ENCODE measurements at regions not wholly inside any gene's neighbourhood (a gene's known extent, or its start where the extent isn't known, plus 50 kb on each side); places are given as distances from the start of the nearest gene placed in this dataset.
A peak's percentile ranks its signal among the peaks of the same experiment; 100 is the strongest.

GRCh38 chr7:156496363-156496769, 144.2 kb upstream of the RNF32 start:
- H3K4me1 ChIP-seq (ENCODE audit: insufficient read depth, low read length, poor library complexity, severe bottlenecking): no peaks in the 10 kb centered on the region
- H3K27me3 ChIP-seq (replicated peaks; ENCODE audit: insufficient read depth, low read depth, low read length, poor library complexity): peaks cover under 1% of the 10 kb centered on the region
- no peak for TF ChIP-seq CTCF (conservative IDR thresholded peaks at IDR 0.05; ENCODE audit: low read depth, low read length)
- TF ChIP-seq EZH2 (IDR thresholded peaks at IDR 0.05; ENCODE audit: borderline replicate concordance, low read depth, low read length, poor library complexity, severe bottlenecking): no peak
- H3K27ac ChIP-seq (ENCODE audit: low read depth, low read length, poor library complexity, severe bottlenecking): no peak overlapping the region
- BruUV-seq (replicated peaks): no TSS peak
- CTCF ChIA-PET: no interaction called here
- intact Hi-C loops (cut with micrococcal nuclease; ENCODE audit: unreplicated experiment): no loop called here
- H3K9me3 ChIP-seq (ENCODE audit: low read depth, low read length, poor library complexity, severe bottlenecking): no peaks in the 10 kb centered on the region
- H3K4me3 ChIP-seq (ENCODE audit: low read depth, low read length, poor library complexity, severe bottlenecking): no peak overlapping the region
- DNase-seq (ENCODE audit: low spot score): peak; percentile 4
- POLR2A ChIA-PET (ENCODE audit: low non-redundant PET): no interaction called here
- no peaks in the 10 kb centered on the region for H3K36me3 ChIP-seq (ENCODE audit: insufficient read depth, low read length, poor library complexity, severe bottlenecking)

GRCh38 chr7:156494960-156495359, 145.6 kb upstream of the RNF32 start:
- H3K27me3 ChIP-seq (replicated peaks; ENCODE audit: insufficient read depth, low read depth, low read length, poor library complexity): peaks cover 9% of the 10 kb centered on the region
- no peak overlapping the region for H3K27ac ChIP-seq (ENCODE audit: low read depth, low read length, poor library complexity, severe bottlenecking)
- no peaks in the 10 kb centered on the region for H3K4me1 ChIP-seq (ENCODE audit: insufficient read depth, low read length, poor library complexity, severe bottlenecking)
- H3K4me3 ChIP-seq (ENCODE audit: low read depth, low read length, poor library complexity, severe bottlenecking): no peak overlapping the region
- no TSS peak for BruUV-seq (replicated peaks)
- intact Hi-C loops (cut with micrococcal nuclease; ENCODE audit: unreplicated experiment): no loop called here
- TF ChIP-seq CTCF (conservative IDR thresholded peaks at IDR 0.05; ENCODE audit: low read depth, low read length) (no peak), EZH2 (IDR thresholded peaks at IDR 0.05; ENCODE audit: borderline replicate concordance, low read depth, low read length, poor library complexity, severe bottlenecking) (no peak)
- no peak for DNase-seq (ENCODE audit: low spot score)
- CTCF ChIA-PET: no interaction called here
- no peaks in the 10 kb centered on the region for H3K36me3 ChIP-seq (ENCODE audit: insufficient read depth, low read length, poor library complexity, severe bottlenecking)
- POLR2A ChIA-PET (ENCODE audit: low non-redundant PET): no interaction called here
- no peaks in the 10 kb centered on the region for H3K9me3 ChIP-seq (ENCODE audit: low read depth, low read length, poor library complexity, severe bottlenecking)

GRCh38 chr7:156493942-156494341, 146.6 kb upstream of the RNF32 start:
- H3K27me3 ChIP-seq (replicated peaks; ENCODE audit: insufficient read depth, low read depth, low read length, poor library complexity): peaks cover 9% of the 10 kb centered on the region
- H3K36me3 ChIP-seq (ENCODE audit: insufficient read depth, low read length, poor library complexity, severe bottlenecking): no peaks in the 10 kb centered on the region
- no TSS peak for BruUV-seq (replicated peaks)
- H3K27ac ChIP-seq (ENCODE audit: low read depth, low read length, poor library complexity, severe bottlenecking): no peak overlapping the region
- H3K4me3 ChIP-seq (ENCODE audit: low read depth, low read length, poor library complexity, severe bottlenecking): no peak overlapping the region
- no peaks in the 10 kb centered on the region for H3K9me3 ChIP-seq (ENCODE audit: low read depth, low read length, poor library complexity, severe bottlenecking)
- peak; percentile 17 for DNase-seq (ENCODE audit: low spot score)
- intact Hi-C loops (cut with micrococcal nuclease; ENCODE audit: unreplicated experiment): no loop called here
- H3K4me1 ChIP-seq (ENCODE audit: insufficient read depth, low read length, poor library complexity, severe bottlenecking): no peaks in the 10 kb centered on the region
- CTCF ChIA-PET: no interaction called here
- POLR2A ChIA-PET (ENCODE audit: low non-redundant PET): no interaction called here
- TF ChIP-seq EZH2 (IDR thresholded peaks at IDR 0.05; ENCODE audit: borderline replicate concordance, low read depth, low read length, poor library complexity, severe bottlenecking) (no peak), CTCF (conservative IDR thresholded peaks at IDR 0.05; ENCODE audit: low read depth, low read length) (no peak)
